HAP-1 (cell line): ENCODE measurements at regions not wholly inside any gene's neighbourhood (a gene's known extent, or its start where the extent isn't known, plus 50 kb on each side); places are given as distances from the start of the nearest gene placed in this dataset.

Experiments
- DNase-seq, 2 experiments: peaks; one replicate each; pipeline ENCODE4 v3.0.0-alpha.2; 2016 to 2020; ENCODE audit warnings: low spot score in 2 of 2
- H3K27me3 ChIP-seq: fragments of 250-450 bp; sonication (Bioruptor Pico); 2 replicates; pipeline ENCODE4 v1.5.1; 2020; ENCODE audit warnings: low read depth, mild to moderate bottlenecking, moderate library complexity
- H3K36me3 ChIP-seq: fragments of 250-450 bp; sonication (Bioruptor Pico); replicated peaks from 2 replicates; pipeline ENCODE4 v1.5.1; 2020; ENCODE audit warnings: mild to moderate bottlenecking
- H3K4me1 ChIP-seq: fragments of 250-450 bp; sonication (Bioruptor Pico); 2 replicates; pipeline ENCODE4 v1.5.1; 2020; ENCODE audit warnings: mild to moderate bottlenecking
- H3K4me3 ChIP-seq: fragments of 250-450 bp; sonication (Bioruptor Pico); 2 replicates; pipeline ENCODE4 v1.5.1; 2020; ENCODE audit warnings: mild to moderate bottlenecking, moderate library complexity
- H3K9me3 ChIP-seq: fragments of 250-450 bp; sonication (Bioruptor Pico); 2 replicates; pipeline ENCODE4 v1.5.1; 2020; ENCODE audit warnings: mild to moderate bottlenecking, moderate library complexity
- in situ Hi-C: fragments of 300-500 bp; cut with MboI; formaldehyde crosslinking; loops from 3 replicates; pipeline ENCODE4 v1.14.3; 2020; ENCODE audit warnings: low sequenced_read_pairs, inconsistent platforms, mixed read lengths

GRCh38 chr10:111986079-111986478 lies 197.5 kb downstream of the GPAM start:
- no peaks in the 10 kb centered on the region for H3K9me3 ChIP-seq
- H3K27me3 ChIP-seq: no peaks in the 10 kb centered on the region
- DNase-seq: no peak
- no peaks in the 10 kb centered on the region for H3K4me1 ChIP-seq
- in situ Hi-C loops: no loop called here
- no peaks in the 10 kb centered on the region for H3K36me3 ChIP-seq
- H3K4me3 ChIP-seq: no peak overlapping the region

- DNase-seq: no peak
- no peaks in the 10 kb centered on the region for H3K9me3 ChIP-seq
- no peak overlapping the region for H3K4me3 ChIP-seq
- no peaks in the 10 kb centered on the region for H3K36me3 ChIP-seq
- no peaks in the 10 kb centered on the region for H3K27me3 ChIP-seq
- in situ Hi-C loops: no loop called here
- H3K4me1 ChIP-seq: no peaks in the 10 kb centered on the region
These were observed 194.9 kb downstream of the GPAM start for GRCh38 chr10:111988646-111989045.

GRCh38 chr10:111989136-111989911 lies 194.2 kb downstream of the GPAM start:
- DNase-seq: no peak
- no peak overlapping the region for H3K4me3 ChIP-seq
- no peaks in the 10 kb centered on the region for H3K9me3 ChIP-seq
- in situ Hi-C loops: no loop called here
- H3K27me3 ChIP-seq: no peaks in the 10 kb centered on the region
- no peaks in the 10 kb centered on the region for H3K36me3 ChIP-seq
- no peaks in the 10 kb centered on the region for H3K4me1 ChIP-seq

GRCh38 chr10:111990734-111991133 lies 192.8 kb downstream of the GPAM start:
- Histone ChIP-seq H3K4me3 (no peak overlapping the region), H3K36me3 (no peaks in the 10 kb centered on the region), H3K9me3 (no peaks in the 10 kb centered on the region), H3K4me1 (no peaks in the 10 kb centered on the region), H3K27me3 (no peaks in the 10 kb centered on the region)
- in situ Hi-C loops: no loop called here
- DNase-seq: peak in 1 of 2 experiments; percentile 17

GRCh38 chr10:111993321-111993720 lies 190.2 kb downstream of the GPAM start:
- Histone ChIP-seq H3K4me1 (no peaks in the 10 kb centered on the region), H3K4me3 (no peak overlapping the region), H3K27me3 (no peaks in the 10 kb centered on the region), H3K36me3 (no peaks in the 10 kb centered on the region), H3K9me3 (no peaks in the 10 kb centered on the region)
- in situ Hi-C loops: no loop called here
- DNase-seq: no peak

- in situ Hi-C loops: no loop called here
- DNase-seq: no peak
These were observed 189.6 kb downstream of the GPAM start for GRCh38 chr10:111993872-111994426.

GRCh38 chr10:111996103-111996502 lies 187.5 kb downstream of the GPAM start:
- in situ Hi-C loops: no loop called here
- H3K9me3 ChIP-seq: no peaks in the 10 kb centered on the region
- no peaks in the 10 kb centered on the region for H3K27me3 ChIP-seq
- no peak overlapping the region for H3K4me3 ChIP-seq
- no peaks in the 10 kb centered on the region; the same call in 1 of the 2 replicates for H3K4me1 ChIP-seq
- no peaks in the 10 kb centered on the region for H3K36me3 ChIP-seq
- DNase-seq: no peak

More at GRCh38 chr10:111993872-111994426, 189.6 kb downstream of the GPAM start:
- H3K4me3 ChIP-seq: no peak overlapping the region
- no peaks in the 10 kb centered on the region for H3K36me3 ChIP-seq
- no peaks in the 10 kb centered on the region for H3K9me3 ChIP-seq
- H3K4me1 ChIP-seq: no peaks in the 10 kb centered on the region; the same call in 1 of the 2 replicates
- no peaks in the 10 kb centered on the region for H3K27me3 ChIP-seq

GRCh38 chr10:111998728-111999127 lies 184.8 kb downstream of the GPAM start:
- Histone ChIP-seq H3K4me1 (no peaks in the 10 kb centered on the region; the same call in 1 of the 2 replicates), H3K36me3 (no peaks in the 10 kb centered on the region), H3K27me3 (no peaks in the 10 kb centered on the region), H3K4me3 (no peak overlapping the region), H3K9me3 (no peaks in the 10 kb centered on the region)
- in situ Hi-C loops: no loop called here
- DNase-seq: no peak

GRCh38 chr10:111999205-111999914 lies 184.2 kb downstream of the GPAM start:
- no peaks in the 10 kb centered on the region for H3K9me3 ChIP-seq
- H3K4me1 ChIP-seq: no peaks in the 10 kb centered on the region; the same call in 1 of the 2 replicates
- no peaks in the 10 kb centered on the region for H3K27me3 ChIP-seq
- peak; percentile 22 to 43 for DNase-seq
- in situ Hi-C loops: no loop called here
- H3K4me3 ChIP-seq: no peak overlapping the region
- no peaks in the 10 kb centered on the region for H3K36me3 ChIP-seq

GRCh38 chr10:111999915-112000302 lies 183.7 kb downstream of the GPAM start:
- DNase-seq: no peak
- no peaks in the 10 kb centered on the region for H3K9me3 ChIP-seq
- in situ Hi-C loops: no loop called here
- no peak overlapping the region for H3K4me3 ChIP-seq
- H3K36me3 ChIP-seq: no peaks in the 10 kb centered on the region
- H3K27me3 ChIP-seq: no peaks in the 10 kb centered on the region
- no peaks in the 10 kb centered on the region; the same call in 1 of the 2 replicates for H3K4me1 ChIP-seq

- no peaks in the 10 kb centered on the region for H3K9me3 ChIP-seq
- no peaks in the 10 kb centered on the region; the same call in 1 of the 2 replicates for H3K4me1 ChIP-seq
- no peaks in the 10 kb centered on the region for H3K27me3 ChIP-seq
- DNase-seq: no peak
- H3K4me3 ChIP-seq: no peak overlapping the region
- no peaks in the 10 kb centered on the region for H3K36me3 ChIP-seq
- in situ Hi-C loops: no loop called here
These were observed 183.1 kb downstream of the GPAM start for GRCh38 chr10:112000466-112000865.

GRCh38 chr10:112002206-112002605 lies 181.4 kb downstream of the GPAM start:
- Histone ChIP-seq H3K4me1 (no peaks in the 10 kb centered on the region; the same call in 1 of the 2 replicates), H3K9me3 (no peaks in the 10 kb centered on the region), H3K36me3 (no peaks in the 10 kb centered on the region), H3K27me3 (no peaks in the 10 kb centered on the region), H3K4me3 (no peak overlapping the region)
- in situ Hi-C loops: no loop called here
- peak in 1 of 2 experiments; percentile 4 for DNase-seq

- in situ Hi-C loops: no loop called here
- H3K36me3 ChIP-seq: no peaks in the 10 kb centered on the region
- DNase-seq: no peak
These were observed 179.5 kb downstream of the GPAM start for GRCh38 chr10:112004075-112004474.

GRCh38 chr10:112005044-112005443 lies 178.5 kb downstream of the GPAM start:
- H3K27me3 ChIP-seq: no peaks in the 10 kb centered on the region
- no peaks in the 10 kb centered on the region for H3K4me1 ChIP-seq
- no peak for DNase-seq
- H3K36me3 ChIP-seq: no peaks in the 10 kb centered on the region
- in situ Hi-C loops: no loop called here
- H3K4me3 ChIP-seq: no peak overlapping the region
- H3K9me3 ChIP-seq: no peaks in the 10 kb centered on the region

More at GRCh38 chr10:112004075-112004474, 179.5 kb downstream of the GPAM start:
- no peak overlapping the region for H3K4me3 ChIP-seq
- no peaks in the 10 kb centered on the region for H3K9me3 ChIP-seq
- H3K4me1 ChIP-seq: no peaks in the 10 kb centered on the region
- no peaks in the 10 kb centered on the region for H3K27me3 ChIP-seq
